ENCODE measurements at regions not wholly inside any gene's neighbourhood (a gene's known extent, or its start where the extent isn't known, plus 50 kb on each side); places are given as distances from the start of the nearest gene placed in this dataset.

DNA sequence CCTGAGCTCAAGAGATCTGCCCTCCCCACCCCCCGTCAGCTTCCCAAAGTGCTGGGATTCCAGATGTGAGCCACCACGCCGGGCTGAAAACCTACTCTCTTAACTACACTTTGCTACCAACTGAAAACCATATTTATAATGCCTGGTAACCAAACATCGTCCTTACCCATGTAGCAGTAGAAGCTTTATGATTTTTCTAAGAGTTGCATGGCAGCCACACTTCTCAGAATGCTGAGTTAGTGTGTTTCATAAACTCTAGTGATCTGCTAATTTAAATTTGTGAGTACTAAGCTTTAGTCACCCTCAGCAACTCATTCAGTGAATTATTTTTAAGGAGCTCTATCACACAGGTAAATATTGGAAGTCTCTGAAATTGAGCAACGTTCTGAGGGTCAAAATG lies 478.4 kb downstream of the KDM4C start:
- H3K4me3 ChIP-seq (ENCODE audit: low read depth, low read length), result no peak overlapping the region
- no peak for DNase-seq (ENCODE audit: low read depth)
- TF ChIP-seq CTCF (IDR thresholded peaks at IDR 0.05; ENCODE audit: insufficient read depth, low read depth, low read length), result no peak

DNA sequence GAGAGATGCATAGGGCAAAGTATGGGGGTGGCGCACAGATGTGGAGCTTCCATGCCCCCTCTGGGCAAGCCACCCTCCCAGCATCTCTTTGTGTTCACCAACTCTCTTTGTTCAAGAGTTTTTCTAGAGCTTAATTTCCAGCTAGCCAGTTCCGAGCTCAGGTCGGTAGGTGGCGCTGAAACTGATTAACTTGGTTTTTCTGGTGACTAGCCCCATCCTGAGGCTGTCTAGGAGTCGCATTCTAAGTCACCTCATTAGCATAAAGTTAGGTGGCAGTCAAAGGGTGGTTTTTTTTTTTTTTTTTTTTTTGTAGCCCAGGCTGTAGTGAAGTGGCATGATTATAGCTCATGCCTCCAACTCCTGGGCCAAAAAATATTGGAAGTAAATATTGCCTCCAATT lies 476.4 kb downstream of the KDM4C start:
- TF ChIP-seq CTCF (IDR thresholded peaks at IDR 0.05; ENCODE audit: insufficient read depth, low read depth, low read length), result peak; percentile 72
- peak; percentile 42 for DNase-seq (ENCODE audit: low read depth)
- no peak overlapping the region for H3K4me3 ChIP-seq (ENCODE audit: low read depth, low read length)

DNA sequence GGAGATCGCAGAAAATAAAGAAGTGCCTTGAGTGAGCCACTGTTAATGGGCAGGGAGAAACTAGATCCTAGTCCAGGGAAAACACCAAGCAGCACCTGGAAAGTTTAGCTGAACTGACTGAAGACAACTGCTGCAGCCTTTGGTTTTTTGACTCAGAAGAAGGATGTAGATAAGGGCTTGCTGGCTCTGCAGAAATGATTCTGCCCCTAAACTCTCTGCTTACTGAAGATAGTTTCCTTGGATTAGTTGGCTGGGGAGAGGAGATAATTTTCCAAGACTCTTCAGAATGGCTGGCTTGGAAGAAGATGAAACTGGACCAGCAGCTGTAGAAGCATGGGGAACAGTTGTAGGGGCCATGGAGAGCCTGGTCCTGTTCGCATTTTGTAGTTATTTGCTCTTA lies 471.8 kb downstream of the KDM4C start:
- no peak for TF ChIP-seq CTCF (IDR thresholded peaks at IDR 0.05; ENCODE audit: insufficient read depth, low read depth, low read length)
- H3K4me3 ChIP-seq (ENCODE audit: low read depth, low read length), result no peak overlapping the region
- DNase-seq (ENCODE audit: low read depth), result no peak

GRCh38 chr9:7228726-7229125 lies 471.0 kb downstream of the KDM4C start:
- TF ChIP-seq CTCF (IDR thresholded peaks at IDR 0.05; ENCODE audit: insufficient read depth, low read depth, low read length), result no peak
- DNase-seq (ENCODE audit: low read depth), result no peak

DNA sequence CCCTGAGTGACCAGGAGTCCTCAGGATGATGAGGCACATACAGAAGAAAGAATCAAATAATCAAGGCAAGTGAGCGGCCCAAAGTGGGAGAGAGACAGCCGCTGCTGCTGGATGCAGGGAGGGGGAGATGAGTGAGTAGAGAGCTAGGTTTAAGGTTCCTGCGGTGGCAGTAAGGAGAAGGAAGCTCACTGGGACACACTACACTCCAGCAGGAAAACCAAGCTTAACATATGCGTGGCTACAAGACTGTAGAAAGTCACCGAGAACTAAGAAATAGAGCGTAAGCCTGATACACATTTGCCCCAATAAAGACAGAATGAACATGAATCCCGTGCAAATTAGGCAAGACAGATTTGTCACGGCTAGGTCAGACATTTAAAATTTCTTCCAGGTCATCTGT lies 470.2 kb downstream of the KDM4C start:
- no peak for DNase-seq (ENCODE audit: low read depth)
- TF ChIP-seq CTCF (IDR thresholded peaks at IDR 0.05; ENCODE audit: insufficient read depth, low read depth, low read length), result no peak
- no peak overlapping the region for H3K4me3 ChIP-seq (ENCODE audit: low read depth, low read length)

More at GRCh38 chr9:7228726-7229125, 471.0 kb downstream of the KDM4C start:
- H3K4me3 ChIP-seq (ENCODE audit: low read depth, low read length), result no peak overlapping the region

- H3K4me3 ChIP-seq (ENCODE audit: low read depth, low read length), result no peak overlapping the region
- DNase-seq (ENCODE audit: low read depth), result no peak
- TF ChIP-seq CTCF (IDR thresholded peaks at IDR 0.05; ENCODE audit: insufficient read depth, low read depth, low read length), result no peak
Measured at GRCh38 chr9:7226007-7226640, 468.4 kb downstream of the KDM4C start.
